ENCODE measurements at regions not wholly inside any gene's neighbourhood (a gene's known extent, or its start where the extent isn't known, plus 50 kb on each side); places are given as distances from the start of the nearest gene placed in this dataset.

GRCh38 chr4:124279741-124280140 is 432.8 kb downstream of the ANKRD50 start:
- Histone ChIP-seq H3K9ac (ENCODE audit: control insufficient read depth, extremely low read depth, insufficient read depth, low read length) (no peak overlapping the region), H4K20me1 (ENCODE audit: control insufficient read depth, extremely low read depth, insufficient read depth, low read length) (no peaks in the 10 kb centered on the region), H3K9me3 (ENCODE audit: control insufficient read depth, low read depth, low read length) (no peaks in the 10 kb centered on the region), H3K4me1 (ENCODE audit: control insufficient read depth, extremely low read depth, insufficient read depth, low read length) (peaks cover 26% of the 10 kb centered on the region), H3K4me2 (ENCODE audit: control insufficient read depth, extremely low read depth, insufficient read depth, low read depth, low read length) (no peak overlapping the region), H3K79me2 (ENCODE audit: control insufficient read depth, insufficient read depth, low read length) (no peaks in the 10 kb centered on the region), H3K27ac (ENCODE audit: control insufficient read depth, insufficient read depth, low read length) (no peak overlapping the region), H3K36me3 (ENCODE audit: control insufficient read depth in 2 of 2, extremely low read depth in 1 of 2, insufficient read depth in 2 of 2, low read length in 2 of 2) (no peaks in the 10 kb centered on the region), H3K9me1 (ENCODE audit: control insufficient read depth, extremely low read depth, insufficient read depth, low read length) (no peaks in the 10 kb centered on the region), H3K4me3 (ENCODE audit: control insufficient read depth in 2 of 3, extremely low read depth in 1 of 3, insufficient read depth in 2 of 3, low read depth in 1 of 3, low read length in 3 of 3) (no peak overlapping the region), H2AFZ (ENCODE audit: control insufficient read depth, low read length) (peak overlapping the region; percentile 6), H3K27me3 (ENCODE audit: control insufficient read depth, extremely low read depth, insufficient read depth, low read length) (no peaks in the 10 kb centered on the region)
- dilution Hi-C loops (cut with MboI; ENCODE audit: extremely low pct_ligation_motif_present, low sequenced_read_pairs), result no loop called here
- no peak for TF ChIP-seq EZH2 (IDR thresholded peaks at IDR 0.05; ENCODE audit: low read length)
- TF ChIP-seq, protein P1, sequence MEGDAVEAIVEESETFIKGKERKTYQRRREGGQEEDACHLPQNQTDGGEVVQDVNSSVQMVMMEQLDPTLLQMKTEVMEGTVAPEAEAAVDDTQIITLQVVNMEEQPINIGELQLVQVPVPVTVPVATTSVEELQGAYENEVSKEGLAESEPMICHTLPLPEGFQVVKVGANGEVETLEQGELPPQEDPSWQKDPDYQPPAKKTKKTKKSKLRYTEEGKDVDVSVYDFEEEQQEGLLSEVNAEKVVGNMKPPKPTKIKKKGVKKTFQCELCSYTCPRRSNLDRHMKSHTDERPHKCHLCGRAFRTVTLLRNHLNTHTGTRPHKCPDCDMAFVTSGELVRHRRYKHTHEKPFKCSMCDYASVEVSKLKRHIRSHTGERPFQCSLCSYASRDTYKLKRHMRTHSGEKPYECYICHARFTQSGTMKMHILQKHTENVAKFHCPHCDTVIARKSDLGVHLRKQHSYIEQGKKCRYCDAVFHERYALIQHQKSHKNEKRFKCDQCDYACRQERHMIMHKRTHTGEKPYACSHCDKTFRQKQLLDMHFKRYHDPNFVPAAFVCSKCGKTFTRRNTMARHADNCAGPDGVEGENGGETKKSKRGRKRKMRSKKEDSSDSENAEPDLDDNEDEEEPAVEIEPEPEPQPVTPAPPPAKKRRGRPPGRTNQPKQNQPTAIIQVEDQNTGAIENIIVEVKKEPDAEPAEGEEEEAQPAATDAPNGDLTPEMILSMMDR (optimal IDR thresholded peaks at IDR 0.05 in 1 of 3, IDR thresholded peaks at IDR 0.05 in 1 of 3, conservative IDR thresholded peaks at IDR 0.05 in 1 of 3; ENCODE audit: extremely low read depth in 1 of 3, insufficient read depth in 2 of 3, low read length in 3 of 3), result no peak
- no peak for DNase-seq (ENCODE audit: low read depth, low spot score)
- peak; percentile 77 for FAIRE-seq

DNA sequence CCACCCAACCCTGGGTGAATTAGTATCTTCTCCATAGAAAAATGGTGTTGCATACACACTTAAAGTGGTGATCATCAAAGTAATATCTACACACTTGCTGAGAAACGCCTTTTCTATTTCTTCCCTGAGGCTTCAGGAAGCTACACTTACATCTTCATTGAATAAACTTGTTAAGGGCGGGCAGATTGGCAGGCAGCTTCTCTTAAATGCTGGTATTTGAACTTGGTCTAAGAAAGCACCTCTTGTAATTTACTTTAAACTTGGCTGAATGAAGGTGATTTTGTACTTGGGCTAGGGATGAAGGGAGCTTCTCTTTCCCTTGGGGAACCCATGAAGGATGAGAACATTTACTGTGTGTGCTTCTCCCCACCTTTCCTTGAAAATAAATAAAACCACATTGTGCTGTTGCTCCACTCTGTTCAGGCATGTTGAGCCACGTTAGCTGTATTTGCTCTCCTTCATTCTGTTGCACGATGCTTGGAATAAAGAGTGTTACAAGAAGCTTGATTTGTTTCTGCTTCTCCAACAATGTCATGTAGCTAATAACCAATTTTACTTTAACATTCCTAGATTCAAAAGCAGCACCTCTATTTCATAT is 430.1 kb downstream of the ANKRD50 start:
- Histone ChIP-seq H4K20me1 (ENCODE audit: control insufficient read depth, extremely low read depth, insufficient read depth, low read length) (no peaks in the 10 kb centered on the region), H3K27ac (ENCODE audit: control insufficient read depth, insufficient read depth, low read length) (peak overlapping the region; percentile 83), H3K9me1 (ENCODE audit: control insufficient read depth, extremely low read depth, insufficient read depth, low read length) (no peaks in the 10 kb centered on the region), H3K27me3 (ENCODE audit: control insufficient read depth, extremely low read depth, insufficient read depth, low read length) (no peaks in the 10 kb centered on the region), H3K9ac (ENCODE audit: control insufficient read depth, extremely low read depth, insufficient read depth, low read length) (peak overlapping the region; percentile 60), H2AFZ (ENCODE audit: control insufficient read depth, low read length) (peak overlapping the region; percentile 96), H3K4me3 (ENCODE audit: control insufficient read depth in 2 of 3, extremely low read depth in 1 of 3, insufficient read depth in 2 of 3, low read depth in 1 of 3, low read length in 3 of 3) (peak overlapping the region in 2 of 3 experiments; percentile 35 to 59), H3K36me3 (ENCODE audit: control insufficient read depth in 2 of 2, extremely low read depth in 1 of 2, insufficient read depth in 2 of 2, low read length in 2 of 2) (no peaks in the 10 kb centered on the region), H3K9me3 (ENCODE audit: control insufficient read depth, low read depth, low read length) (no peaks in the 10 kb centered on the region), H3K4me1 (ENCODE audit: control insufficient read depth, extremely low read depth, insufficient read depth, low read length) (peaks cover 26% of the 10 kb centered on the region), H3K4me2 (ENCODE audit: control insufficient read depth, extremely low read depth, insufficient read depth, low read depth, low read length) (peak overlapping the region; percentile 90), H3K79me2 (ENCODE audit: control insufficient read depth, insufficient read depth, low read length) (no peaks in the 10 kb centered on the region)
- peak; percentile 92 for FAIRE-seq
- dilution Hi-C loops (cut with MboI; ENCODE audit: extremely low pct_ligation_motif_present, low sequenced_read_pairs), result no loop called here
- TF ChIP-seq, protein P1 (optimal IDR thresholded peaks at IDR 0.05 in 1 of 3, IDR thresholded peaks at IDR 0.05 in 1 of 3, conservative IDR thresholded peaks at IDR 0.05 in 1 of 3; ENCODE audit: extremely low read depth in 1 of 3, insufficient read depth in 2 of 3, low read length in 3 of 3), result no peak
- no peak for TF ChIP-seq EZH2 (IDR thresholded peaks at IDR 0.05; ENCODE audit: low read length)
- no peak for DNase-seq (ENCODE audit: low read depth, low spot score)
